H9 (cell line): ENCODE measurements at regions not wholly inside any gene's neighbourhood (a gene's known extent, or its start where the extent isn't known, plus 50 kb on each side); places are given as distances from the start of the nearest gene placed in this dataset.
"Not testable (repeated sequence)": the region's sequence is repeated elsewhere in the genome, so short reads cannot be mapped to it uniquely, and the experiment has no call there.

ENCODE experiments used
- DNase-seq: peaks from one replicate; pipeline ENCODE4 v3.0.0-alpha.2; 2017
- H2AFZ ChIP-seq: one replicate; pipeline ENCODE4 v1.6.1; 2013; ENCODE audit warnings: mild to moderate bottlenecking, low read length, control low read depth, moderate library complexity
- H2AK5ac ChIP-seq: 2 replicates; pipeline ENCODE4 v1.6.1; 2013; ENCODE audit warnings: low read length, control low read depth, mixed read lengths; ENCODE audit not compliant: insufficient read length
- H2BK120ac ChIP-seq: one replicate; pipeline ENCODE4 v1.6.1; 2013; ENCODE audit warnings: low read depth, mild to moderate bottlenecking, low read length, control low read depth, inconsistent platforms; ENCODE audit not compliant: poor library complexity, severe bottlenecking
- H2BK12ac ChIP-seq: 2 replicates; pipeline ENCODE4 v1.6.1; 2013; ENCODE audit warnings: low read length, control low read depth, mixed read lengths, low read depth; ENCODE audit not compliant: insufficient read length
- H2BK15ac ChIP-seq: 2 replicates; pipeline ENCODE4 v1.6.1; 2013; ENCODE audit warnings: low read depth, low read length, control low read depth
- H2BK20ac ChIP-seq: one replicate; pipeline ENCODE4 v1.6.1; 2013; ENCODE audit warnings: low read depth, mild to moderate bottlenecking, low read length, control low read depth, inconsistent platforms; ENCODE audit not compliant: poor library complexity, severe bottlenecking
- H2BK5ac ChIP-seq: 2 replicates; pipeline ENCODE4 v1.6.1; 2013; ENCODE audit warnings: low read length, control low read depth, mixed read lengths; ENCODE audit not compliant: insufficient read length
- H3K14ac ChIP-seq: 2 replicates; pipeline ENCODE4 v1.6.1; 2013; ENCODE audit warnings: low read length, control low read depth; ENCODE audit not compliant: insufficient read depth
- H3K18ac ChIP-seq: 2 replicates; pipeline ENCODE4 v1.6.1; 2013; ENCODE audit warnings: low read depth, mild to moderate bottlenecking, mixed read lengths, low read length, control low read depth; ENCODE audit not compliant: insufficient read length
- H3K23ac ChIP-seq: 2 replicates; pipeline ENCODE4 v1.6.1; 2013; ENCODE audit warnings: low read length, control low read depth, mixed read lengths, low read depth; ENCODE audit not compliant: insufficient read length
- H3K23me2 ChIP-seq: 2 replicates; pipeline ENCODE4 v1.6.1; 2013; ENCODE audit warnings: low read depth, mild to moderate bottlenecking, mixed read lengths, low read length, control low read depth; ENCODE audit not compliant: insufficient read length, poor library complexity, severe bottlenecking
- H3K27ac ChIP-seq: 2 replicates; pipeline ENCODE4 v1.5.1; 2013; ENCODE audit warnings: low read length, control low read depth, mixed read lengths, low read depth; ENCODE audit not compliant: insufficient read length
- H3K27me3 ChIP-seq: 2 replicates; pipeline ENCODE4 v1.6.1; 2013; ENCODE audit warnings: low read length, control low read depth, inconsistent platforms; ENCODE audit not compliant: insufficient read depth
- H3K4ac ChIP-seq: 2 replicates; pipeline ENCODE4 v1.6.1; 2013; ENCODE audit warnings: low read depth, mild to moderate bottlenecking, control low read depth, inconsistent platforms, low read length, moderate library complexity
- H3K4me1 ChIP-seq: 2 replicates; pipeline ENCODE4 v1.6.1; 2013; ENCODE audit warnings: low read length, control low read depth, inconsistent platforms; ENCODE audit not compliant: insufficient read depth
- H3K4me2 ChIP-seq: 2 replicates; pipeline ENCODE4 v1.6.1; 2013; ENCODE audit warnings: low read length, control low read depth, mixed read lengths; ENCODE audit not compliant: insufficient read length, insufficient read depth
- H3K56ac ChIP-seq: 2 replicates; pipeline ENCODE4 v1.6.1; 2013; ENCODE audit warnings: low read depth, mild to moderate bottlenecking, mixed read lengths, low read length, control low read depth; ENCODE audit not compliant: insufficient read length
- H3K79me1 ChIP-seq: 2 replicates; pipeline ENCODE4 v1.6.1; 2013; ENCODE audit warnings: low read depth, mild to moderate bottlenecking, moderate library complexity, low read length, control low read depth, inconsistent platforms; ENCODE audit not compliant: insufficient read depth, poor library complexity, severe bottlenecking
- H3K79me2 ChIP-seq: 2 replicates; pipeline ENCODE4 v1.6.1; 2013; ENCODE audit warnings: low read length, control low read depth, inconsistent platforms; ENCODE audit not compliant: insufficient read depth
- H3K9ac ChIP-seq: 2 replicates; pipeline ENCODE4 v1.6.1; 2013; ENCODE audit warnings: low read length, control low read depth, mixed read lengths; ENCODE audit not compliant: insufficient read length; ENCODE audit errors: extremely low read depth
- H3K9me3 ChIP-seq: one replicate; pipeline ENCODE4 v1.6.1; 2013; ENCODE audit warnings: low read depth, low read length, inconsistent platforms; ENCODE audit not compliant: control insufficient read depth
- H3T11ph ChIP-seq: one replicate; pipeline ENCODE4 v1.6.1; 2013; ENCODE audit warnings: mild to moderate bottlenecking, low read length, control low read depth, inconsistent platforms
- H4K20me1 ChIP-seq: one replicate; pipeline ENCODE4 v1.6.1; 2013; ENCODE audit not compliant: control insufficient read depth, insufficient read length, insufficient read depth
- H4K5ac ChIP-seq: 2 replicates; pipeline ENCODE4 v1.6.1; 2013; ENCODE audit warnings: low read depth, mild to moderate bottlenecking, mixed read lengths, low read length, control low read depth; ENCODE audit not compliant: insufficient read length
- H4K8ac ChIP-seq: replicated peaks from 2 replicates; pipeline ENCODE4 v1.6.1; 2013; ENCODE audit warnings: low read length, control low read depth, mixed read lengths, low read depth; ENCODE audit not compliant: insufficient read length
- H4K91ac ChIP-seq: 2 replicates; pipeline ENCODE4 v1.6.1; 2013; ENCODE audit warnings: low read depth, mild to moderate bottlenecking, moderate library complexity, mixed read lengths, low read length, control low read depth; ENCODE audit not compliant: insufficient read length
- H3K27ac Mint-ChIP-seq, 3 experiments: 2 replicates in 2 of 3; 3 replicates in 1 of 3; pipeline ENCODE4 v1.8.0; 2020 to 2021; ENCODE audit warnings: mixed read lengths in 3 of 3, mild to moderate bottlenecking in 1 of 3, moderate library complexity in 1 of 3
- H3K27me3 Mint-ChIP-seq: 2 replicates; pipeline ENCODE4 v1.8.0; 2021; ENCODE audit warnings: low read depth, mild to moderate bottlenecking, moderate library complexity, mixed read lengths
- H3K36me3 Mint-ChIP-seq, 3 experiments: 2 replicates in 2 of 3; 3 replicates in 1 of 3; pipeline ENCODE4 v1.8.0; 2020 to 2021; ENCODE audit warnings: low read depth in 3 of 3, mixed read lengths in 3 of 3; ENCODE audit not compliant: insufficient read depth in 1 of 3
- H3K4me1 Mint-ChIP-seq, 2 experiments: 2 replicates each; pipeline ENCODE4 v1.8.0; 2020; ENCODE audit warnings: mixed read lengths in 2 of 2
- H3K4me3 Mint-ChIP-seq, 2 experiments: 2 replicates in 1 of 2; 3 replicates in 1 of 2; pipeline ENCODE4 v1.8.0; 2020 to 2021; ENCODE audit warnings: mild to moderate bottlenecking in 2 of 2, mixed read lengths in 2 of 2, moderate library complexity in 1 of 2
- H3K9me3 Mint-ChIP-seq, 2 experiments: 2 replicates in 1 of 2; 3 replicates in 1 of 2; pipeline ENCODE4 v1.8.0; 2020; ENCODE audit warnings: mild to moderate bottlenecking in 2 of 2, mixed read lengths in 2 of 2, moderate library complexity in 1 of 2
- WGBS: extraction: QIAGEN DNeasy Blood & Tissue Kit; methylation state at CpG from one replicate; pipeline ENCODE4 v1.1.7; 2013; ENCODE audit warnings: missing lambda C conversion rate, low lambda C conversion rate, mixed read lengths; ENCODE audit not compliant: insufficient read length; ENCODE audit errors: extremely low coverage; 5-methylcytosine and 5-hydroxymethylcytosine counted together

DNA sequence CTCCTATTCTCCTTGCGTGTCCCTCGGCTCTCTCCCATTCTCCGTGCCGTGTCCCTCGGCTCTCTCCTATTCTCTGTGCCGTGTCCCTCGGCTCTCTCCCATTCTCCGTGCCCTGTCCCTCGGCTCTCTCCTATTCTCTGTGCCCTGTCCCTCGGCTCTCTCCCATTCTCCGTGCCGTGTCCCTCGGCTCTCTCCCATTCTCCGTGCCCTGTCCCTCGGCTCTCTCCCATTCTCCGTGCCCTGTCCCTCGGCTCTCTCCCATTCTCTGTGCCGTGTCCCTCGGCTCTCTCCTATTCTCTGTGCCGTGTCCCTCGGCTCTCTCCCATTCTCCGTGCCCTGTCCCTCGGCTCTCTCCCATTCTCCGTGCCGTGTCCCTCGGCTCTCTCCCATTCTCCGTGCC lies 94.1 kb upstream of the FRG1 start:
- H3K23ac ChIP-seq, H3K4me2 ChIP-seq: not testable (repeated sequence)

DNA sequence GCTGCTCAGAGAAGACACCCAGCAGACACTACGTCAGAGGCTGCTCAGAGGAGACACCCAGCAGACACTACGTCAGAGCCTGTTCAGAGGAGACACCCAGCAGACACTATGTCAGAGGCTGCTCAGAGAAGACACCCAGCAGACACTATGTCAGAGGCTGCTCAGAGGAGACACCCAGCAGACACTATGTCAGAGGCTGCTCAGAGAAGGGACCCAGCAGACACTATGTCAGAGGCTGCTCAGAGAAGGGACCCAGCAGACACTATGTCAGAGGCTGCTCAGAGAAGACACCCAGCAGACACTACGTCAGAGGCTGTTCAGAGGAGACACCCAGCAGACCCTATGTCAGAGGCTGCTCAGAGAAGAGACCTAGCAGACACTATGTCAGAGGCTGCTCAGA lies 92.0 kb upstream of the FRG1 start:
- H3K36me3 Mint-ChIP-seq, H3K4me1 ChIP-seq, H3T11ph ChIP-seq, H2BK5ac ChIP-seq, H3K4me3 Mint-ChIP-seq, H3K79me2 ChIP-seq, H2BK15ac ChIP-seq, H3K23me2 ChIP-seq, H4K5ac ChIP-seq, H4K91ac ChIP-seq, H3K27ac ChIP-seq, H4K20me1 ChIP-seq, H2BK120ac ChIP-seq, H2AFZ ChIP-seq, H3K27me3 ChIP-seq, H2AK5ac ChIP-seq, H3K27me3 Mint-ChIP-seq, H2BK20ac ChIP-seq, H2BK12ac ChIP-seq, H3K23ac ChIP-seq, H3K4me1 Mint-ChIP-seq, H3K4me2 ChIP-seq, H3K18ac ChIP-seq, H4K8ac ChIP-seq, H3K9ac ChIP-seq, H3K56ac ChIP-seq, H3K4ac ChIP-seq, H3K27ac Mint-ChIP-seq, H3K79me1 ChIP-seq, H3K14ac ChIP-seq, DNase-seq: not testable (repeated sequence)
- H3K9me3 ChIP-seq, result peaks cover 14% of the 10 kb centered on the region
- WGBS, result no CpG with 5 or more reads among the region's 3 CpGs
- H3K9me3 Mint-ChIP-seq, result peaks cover 65 to 79% of the 10 kb centered on the region in 2 experiments

More for the DNA sequence above, 94.1 kb upstream of the FRG1 start:
- H3K79me2 ChIP-seq, H3K36me3 Mint-ChIP-seq, H3K4me1 ChIP-seq, H4K91ac ChIP-seq, H3K4me3 Mint-ChIP-seq, H3K27me3 ChIP-seq, H3K4ac ChIP-seq, H2BK5ac ChIP-seq, H3K27ac ChIP-seq, H3K18ac ChIP-seq, H3K23me2 ChIP-seq, H2AK5ac ChIP-seq, H2BK20ac ChIP-seq, H3K14ac ChIP-seq, H2BK120ac ChIP-seq, H4K8ac ChIP-seq, H2AFZ ChIP-seq, H3K9ac ChIP-seq, H2BK15ac ChIP-seq, H4K5ac ChIP-seq, H3K27ac Mint-ChIP-seq, H3K56ac ChIP-seq, H3K79me1 ChIP-seq, H3K27me3 Mint-ChIP-seq, H3K4me1 Mint-ChIP-seq, H2BK12ac ChIP-seq, H4K20me1 ChIP-seq, H3T11ph ChIP-seq, DNase-seq: not testable (repeated sequence)
- WGBS, result no CpG with 5 or more reads among the region's 27 CpGs
- H3K9me3 Mint-ChIP-seq, result peaks cover 60 to 66% of the 10 kb centered on the region in 2 experiments
- H3K9me3 ChIP-seq, result peaks cover 20% of the 10 kb centered on the region
